ENCODE measurements at regions not wholly inside any gene's neighbourhood (a gene's known extent, or its start where the extent isn't known, plus 50 kb on each side); places are given as distances from the start of the nearest gene placed in this dataset.
"Not testable (repeated sequence)": the region's sequence is repeated elsewhere in the genome, so short reads cannot be mapped to it uniquely, and the experiment has no call there.

DNA sequence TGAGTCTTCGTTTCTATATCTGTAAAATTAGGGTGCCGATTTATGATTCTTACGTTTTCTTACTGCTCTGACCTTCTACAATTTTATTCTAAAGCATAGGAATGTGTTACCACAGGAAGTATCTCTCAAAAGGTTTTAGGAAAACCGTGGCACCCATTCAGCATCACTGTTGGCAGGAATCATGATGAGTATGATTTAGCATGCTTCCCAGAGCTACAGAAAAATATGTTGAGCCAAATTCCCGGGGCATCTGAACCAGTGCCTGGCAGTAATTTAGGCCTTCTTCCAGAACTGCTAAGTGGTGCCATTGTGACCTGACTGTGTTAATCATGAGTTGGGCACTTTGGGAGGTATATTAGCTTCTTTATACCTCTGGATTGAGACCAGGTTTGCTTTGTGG is 605.0 kb upstream of the RAG2 start:
- no peak for FAIRE-seq

GRCh38 chr11:37199082-37199481 is 601.0 kb upstream of the RAG2 start:
- no peak for FAIRE-seq

GRCh38 chr11:37184326-37184725 is 586.3 kb upstream of the RAG2 start:
- FAIRE-seq, result no peak

- no peak for FAIRE-seq
Measured at GRCh38 chr11:37182031-37182430, 584.0 kb upstream of the RAG2 start.

GRCh38 chr11:37177721-37178120 is 579.7 kb upstream of the RAG2 start:
- no peak for FAIRE-seq

- no peak for FAIRE-seq
Measured at GRCh38 chr11:37171451-37171850, 573.4 kb upstream of the RAG2 start.

GRCh38 chr11:37170311-37170710 is 572.3 kb upstream of the RAG2 start:
- no peak for FAIRE-seq

- not testable (repeated sequence) for FAIRE-seq
Measured at GRCh38 chr11:37145434-37145833, 547.4 kb upstream of the RAG2 start.

GRCh38 chr11:37142591-37142990 is 544.6 kb upstream of the RAG2 start:
- no peak for FAIRE-seq

DNA sequence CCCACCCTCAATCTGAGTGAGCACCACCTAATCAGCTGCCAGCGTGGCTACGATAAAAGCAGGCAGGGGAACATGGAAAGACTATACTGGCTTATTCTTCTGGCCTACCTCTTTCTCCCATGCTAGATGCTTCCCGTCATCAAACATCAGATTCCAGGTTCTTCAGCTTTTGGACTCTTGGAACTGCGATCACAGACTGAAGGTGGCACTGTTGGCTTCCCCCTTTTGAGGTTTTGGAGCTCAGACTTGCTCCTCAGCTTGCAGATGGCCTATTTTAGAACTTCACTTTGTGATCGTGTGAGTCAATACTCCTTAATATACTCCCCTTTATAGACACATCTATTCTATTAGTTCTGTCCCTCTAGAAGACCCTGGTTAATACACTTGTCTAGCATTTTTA is 543.7 kb upstream of the RAG2 start:
- FAIRE-seq, result no peak

DNA sequence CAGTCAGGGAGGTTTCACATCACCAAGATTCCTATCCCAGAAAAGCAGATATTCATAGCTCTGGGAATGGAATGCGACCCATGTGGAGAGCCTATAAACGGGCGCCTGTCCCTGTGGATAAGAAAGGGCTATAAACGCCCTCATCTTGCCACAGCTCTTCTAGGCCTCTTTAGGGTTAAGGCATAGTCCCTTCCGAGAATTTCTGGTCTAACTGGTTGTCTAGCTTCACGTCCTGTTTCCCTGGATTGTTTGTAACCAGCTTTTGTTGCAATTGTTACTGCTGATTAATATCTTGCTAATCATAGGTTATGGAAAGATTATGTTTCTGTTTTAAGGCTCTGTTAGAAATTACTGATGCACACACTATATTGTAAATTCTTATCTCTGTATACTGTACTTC is 537.6 kb upstream of the RAG2 start:
- FAIRE-seq, result not testable (repeated sequence)

DNA sequence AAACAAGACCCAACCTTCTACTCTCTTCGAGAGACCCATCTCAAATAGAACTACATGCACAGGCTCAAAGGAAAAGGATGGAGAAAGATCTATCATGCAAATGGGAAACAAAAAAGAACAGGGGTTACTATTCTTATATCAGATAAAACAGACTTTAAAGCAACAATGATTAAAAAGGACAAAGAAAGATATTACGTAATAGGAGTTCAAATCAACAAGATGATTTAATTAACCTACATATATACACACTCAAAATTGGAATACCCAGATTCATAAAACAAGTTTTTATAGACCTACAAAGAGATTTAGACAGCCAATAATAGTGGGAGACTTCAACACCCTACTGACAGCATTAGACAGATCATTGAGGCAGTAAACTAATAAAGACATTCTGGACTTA is 536.6 kb upstream of the RAG2 start:
- FAIRE-seq, result no peak

DNA sequence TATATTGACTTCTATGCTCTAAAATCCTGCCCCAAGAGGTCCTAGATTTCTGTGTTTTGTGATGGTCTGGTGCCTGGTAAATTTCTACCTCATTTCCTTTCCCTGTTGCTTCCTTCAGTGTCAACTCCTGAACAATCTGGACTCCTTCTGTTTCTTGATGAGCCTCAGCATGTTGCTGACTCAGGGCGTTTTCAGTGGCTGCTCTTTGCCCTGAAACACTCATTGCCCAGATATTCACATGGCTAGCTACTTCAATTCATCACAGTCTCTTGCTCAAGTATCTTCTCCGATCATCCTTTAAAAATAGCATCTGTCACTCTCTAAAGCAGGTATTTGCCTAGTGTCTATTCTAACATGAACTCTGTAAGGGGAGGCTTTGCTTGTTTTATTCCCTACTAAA is 526.3 kb upstream of the RAG2 start:
- FAIRE-seq, result no peak

DNA sequence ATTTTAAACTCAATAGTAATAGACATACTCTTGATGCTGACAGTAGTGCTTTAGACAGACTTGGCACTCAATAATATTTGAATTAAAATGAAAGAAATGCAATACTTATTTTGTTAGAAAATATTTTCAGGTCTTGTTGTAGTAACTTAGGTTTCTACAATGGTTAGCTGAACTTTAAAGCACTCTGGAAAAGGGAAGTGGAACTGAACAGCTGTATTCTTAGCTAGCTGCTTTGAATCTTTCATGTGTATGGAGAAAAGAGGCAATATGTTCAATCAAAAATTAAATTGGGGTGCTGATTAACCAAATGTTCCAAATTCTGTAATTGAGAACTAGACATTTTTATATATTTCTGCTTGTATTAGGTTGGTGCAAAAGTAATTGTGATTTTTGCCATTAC is 517.9 kb upstream of the RAG2 start:
- FAIRE-seq, result no peak

- FAIRE-seq, result no peak
Measured at GRCh38 chr11:37110385-37110784, 512.3 kb upstream of the RAG2 start.

DNA sequence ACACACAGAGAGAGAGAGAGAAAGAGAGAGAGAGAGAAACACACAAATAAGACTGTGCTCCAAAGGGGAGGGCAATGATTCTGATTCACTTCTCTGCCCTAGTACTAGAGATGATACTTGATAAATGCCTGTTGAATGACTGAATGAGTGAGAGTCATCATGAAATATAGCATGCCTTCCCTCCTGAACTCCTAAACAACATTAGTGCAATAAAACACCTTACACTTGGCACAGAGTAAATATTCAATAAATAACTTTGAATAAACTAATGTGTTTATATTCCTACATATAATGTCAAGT is 511.2 kb upstream of the RAG2 start:
- no peak for FAIRE-seq

GRCh38 chr11:37108436-37109285 is 510.6 kb upstream of the RAG2 start:
- FAIRE-seq, result no peak

GRCh38 chr11:37107831-37108230 is 509.8 kb upstream of the RAG2 start:
- FAIRE-seq, result no peak

DNA sequence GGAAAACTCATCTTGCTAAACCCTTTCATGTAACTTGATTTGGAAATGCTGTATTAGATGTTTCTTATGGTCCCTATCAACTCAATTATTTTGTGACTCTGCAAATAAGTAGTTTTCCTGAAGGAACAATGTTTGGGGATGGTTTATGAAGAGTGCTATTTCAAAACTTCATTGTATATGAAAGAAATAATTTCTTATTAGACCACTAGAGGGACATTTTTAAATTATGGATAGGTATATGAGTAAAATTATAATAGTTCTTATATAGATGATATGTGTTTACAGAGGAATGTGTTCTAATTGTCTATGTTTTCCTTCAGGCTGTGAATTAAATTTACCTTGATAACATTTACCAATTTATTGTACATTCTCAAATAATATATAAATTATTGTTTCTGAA is 509.4 kb upstream of the RAG2 start:
- no peak for FAIRE-seq

DNA sequence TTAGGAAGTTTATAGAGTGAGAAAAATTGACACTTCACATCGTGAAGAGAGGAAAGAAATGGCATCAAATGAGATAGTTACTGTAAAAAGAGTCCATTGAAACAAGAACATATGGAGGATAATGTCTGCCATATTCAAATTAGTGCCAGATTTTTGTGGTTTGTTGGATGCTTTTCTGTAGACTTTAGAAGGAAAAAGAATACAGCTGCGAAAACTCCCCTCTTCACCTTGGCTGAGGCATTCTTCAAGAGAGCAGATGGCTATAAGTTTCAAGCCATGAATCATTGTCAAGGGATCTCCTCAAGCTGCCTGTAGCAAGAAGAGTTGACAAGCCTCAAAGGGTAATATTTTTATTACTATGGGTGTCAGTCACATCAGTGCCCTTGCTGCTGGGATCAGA is 507.4 kb upstream of the RAG2 start:
- FAIRE-seq, result no peak

GRCh38 chr11:37104380-37104779 is 506.3 kb upstream of the RAG2 start:
- FAIRE-seq, result no peak

GRCh38 chr11:37100008-37100407 is 502.0 kb upstream of the RAG2 start:
- no peak for FAIRE-seq

DNA sequence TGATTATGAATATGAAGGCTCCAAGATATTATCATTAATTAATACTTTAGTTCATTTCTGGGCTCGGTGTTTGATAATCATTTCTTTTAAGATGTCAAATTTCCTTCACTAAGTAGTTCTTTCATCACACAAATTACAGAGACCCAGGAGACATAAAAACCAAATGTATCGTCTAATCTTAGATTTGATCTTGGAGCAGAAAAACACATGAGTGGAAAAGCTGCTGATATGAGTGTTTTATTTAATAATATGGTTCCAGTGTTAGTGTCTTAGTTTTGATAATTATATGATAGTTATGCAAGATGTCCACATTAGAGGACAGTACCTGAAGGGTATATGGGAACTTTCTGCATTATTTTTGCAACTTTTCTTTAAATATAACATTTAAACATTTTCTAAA is 494.5 kb upstream of the RAG2 start:
- no peak for FAIRE-seq

DNA sequence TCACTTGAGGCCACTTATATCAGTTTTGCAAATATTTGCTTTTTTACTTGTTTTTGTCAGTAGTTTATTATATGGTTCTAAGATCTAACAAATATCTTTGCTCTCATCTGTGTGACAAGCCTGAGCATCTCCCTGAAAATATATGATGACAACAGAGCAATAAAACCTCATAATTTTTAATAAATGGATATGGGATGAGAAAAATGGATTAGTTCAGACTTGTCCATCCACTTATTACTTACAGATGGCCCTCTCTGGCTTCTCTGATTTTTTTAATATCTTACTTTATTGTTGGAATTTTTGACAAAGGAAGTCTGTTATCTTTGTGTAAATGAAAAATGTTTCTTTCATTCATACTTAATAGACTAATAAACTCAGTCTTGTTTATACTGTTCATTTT is 491.4 kb upstream of the RAG2 start:
- no peak for FAIRE-seq

- FAIRE-seq, result no peak
Measured at GRCh38 chr11:37088573-37088910, 490.5 kb upstream of the RAG2 start.

Measured in G401.6 (cell line).